H9 (cell line): ENCODE measurements at regions not wholly inside any gene's neighbourhood (a gene's known extent, or its start where the extent isn't known, plus 50 kb on each side); places are given as distances from the start of the nearest gene placed in this dataset.

ENCODE experiments used
- DNase-seq: peaks from one replicate; pipeline ENCODE4 v3.0.0-alpha.2; 2017
- H2AFZ ChIP-seq: one replicate; pipeline ENCODE4 v1.6.1; 2013; ENCODE audit warnings: mild to moderate bottlenecking, low read length, control low read depth, moderate library complexity
- H2AK5ac ChIP-seq: 2 replicates; pipeline ENCODE4 v1.6.1; 2013; ENCODE audit warnings: low read length, control low read depth, mixed read lengths; ENCODE audit not compliant: insufficient read length
- H2BK120ac ChIP-seq: one replicate; pipeline ENCODE4 v1.6.1; 2013; ENCODE audit warnings: low read depth, mild to moderate bottlenecking, low read length, control low read depth, inconsistent platforms; ENCODE audit not compliant: poor library complexity, severe bottlenecking
- H2BK12ac ChIP-seq: 2 replicates; pipeline ENCODE4 v1.6.1; 2013; ENCODE audit warnings: low read length, control low read depth, mixed read lengths, low read depth; ENCODE audit not compliant: insufficient read length
- H2BK15ac ChIP-seq: 2 replicates; pipeline ENCODE4 v1.6.1; 2013; ENCODE audit warnings: low read depth, low read length, control low read depth
- H2BK20ac ChIP-seq: one replicate; pipeline ENCODE4 v1.6.1; 2013; ENCODE audit warnings: low read depth, mild to moderate bottlenecking, low read length, control low read depth, inconsistent platforms; ENCODE audit not compliant: poor library complexity, severe bottlenecking
- H2BK5ac ChIP-seq: 2 replicates; pipeline ENCODE4 v1.6.1; 2013; ENCODE audit warnings: low read length, control low read depth, mixed read lengths; ENCODE audit not compliant: insufficient read length
- H3K14ac ChIP-seq: 2 replicates; pipeline ENCODE4 v1.6.1; 2013; ENCODE audit warnings: low read length, control low read depth; ENCODE audit not compliant: insufficient read depth
- H3K18ac ChIP-seq: 2 replicates; pipeline ENCODE4 v1.6.1; 2013; ENCODE audit warnings: low read depth, mild to moderate bottlenecking, mixed read lengths, low read length, control low read depth; ENCODE audit not compliant: insufficient read length
- H3K23ac ChIP-seq: 2 replicates; pipeline ENCODE4 v1.6.1; 2013; ENCODE audit warnings: low read length, control low read depth, mixed read lengths, low read depth; ENCODE audit not compliant: insufficient read length
- H3K23me2 ChIP-seq: 2 replicates; pipeline ENCODE4 v1.6.1; 2013; ENCODE audit warnings: low read depth, mild to moderate bottlenecking, mixed read lengths, low read length, control low read depth; ENCODE audit not compliant: insufficient read length, poor library complexity, severe bottlenecking
- H3K27ac ChIP-seq: 2 replicates; pipeline ENCODE4 v1.5.1; 2013; ENCODE audit warnings: low read length, control low read depth, mixed read lengths, low read depth; ENCODE audit not compliant: insufficient read length
- H3K27me3 ChIP-seq: 2 replicates; pipeline ENCODE4 v1.6.1; 2013; ENCODE audit warnings: low read length, control low read depth, inconsistent platforms; ENCODE audit not compliant: insufficient read depth
- H3K4ac ChIP-seq: 2 replicates; pipeline ENCODE4 v1.6.1; 2013; ENCODE audit warnings: low read depth, mild to moderate bottlenecking, control low read depth, inconsistent platforms, low read length, moderate library complexity
- H3K4me1 ChIP-seq: 2 replicates; pipeline ENCODE4 v1.6.1; 2013; ENCODE audit warnings: low read length, control low read depth, inconsistent platforms; ENCODE audit not compliant: insufficient read depth
- H3K4me2 ChIP-seq: 2 replicates; pipeline ENCODE4 v1.6.1; 2013; ENCODE audit warnings: low read length, control low read depth, mixed read lengths; ENCODE audit not compliant: insufficient read length, insufficient read depth
- H3K56ac ChIP-seq: 2 replicates; pipeline ENCODE4 v1.6.1; 2013; ENCODE audit warnings: low read depth, mild to moderate bottlenecking, mixed read lengths, low read length, control low read depth; ENCODE audit not compliant: insufficient read length
- H3K79me1 ChIP-seq: 2 replicates; pipeline ENCODE4 v1.6.1; 2013; ENCODE audit warnings: low read depth, mild to moderate bottlenecking, moderate library complexity, low read length, control low read depth, inconsistent platforms; ENCODE audit not compliant: insufficient read depth, poor library complexity, severe bottlenecking
- H3K79me2 ChIP-seq: 2 replicates; pipeline ENCODE4 v1.6.1; 2013; ENCODE audit warnings: low read length, control low read depth, inconsistent platforms; ENCODE audit not compliant: insufficient read depth
- H3K9ac ChIP-seq: 2 replicates; pipeline ENCODE4 v1.6.1; 2013; ENCODE audit warnings: low read length, control low read depth, mixed read lengths; ENCODE audit not compliant: insufficient read length; ENCODE audit errors: extremely low read depth
- H3K9me3 ChIP-seq: one replicate; pipeline ENCODE4 v1.6.1; 2013; ENCODE audit warnings: low read depth, low read length, inconsistent platforms; ENCODE audit not compliant: control insufficient read depth
- H3T11ph ChIP-seq: one replicate; pipeline ENCODE4 v1.6.1; 2013; ENCODE audit warnings: mild to moderate bottlenecking, low read length, control low read depth, inconsistent platforms
- H4K20me1 ChIP-seq: one replicate; pipeline ENCODE4 v1.6.1; 2013; ENCODE audit not compliant: control insufficient read depth, insufficient read length, insufficient read depth
- H4K5ac ChIP-seq: 2 replicates; pipeline ENCODE4 v1.6.1; 2013; ENCODE audit warnings: low read depth, mild to moderate bottlenecking, mixed read lengths, low read length, control low read depth; ENCODE audit not compliant: insufficient read length
- H4K8ac ChIP-seq: replicated peaks from 2 replicates; pipeline ENCODE4 v1.6.1; 2013; ENCODE audit warnings: low read length, control low read depth, mixed read lengths, low read depth; ENCODE audit not compliant: insufficient read length
- H4K91ac ChIP-seq: 2 replicates; pipeline ENCODE4 v1.6.1; 2013; ENCODE audit warnings: low read depth, mild to moderate bottlenecking, moderate library complexity, mixed read lengths, low read length, control low read depth; ENCODE audit not compliant: insufficient read length
- H3K27ac Mint-ChIP-seq, 3 experiments: 2 replicates in 2 of 3; 3 replicates in 1 of 3; pipeline ENCODE4 v1.8.0; 2020 to 2021; ENCODE audit warnings: mixed read lengths in 3 of 3, mild to moderate bottlenecking in 1 of 3, moderate library complexity in 1 of 3
- H3K27me3 Mint-ChIP-seq: 2 replicates; pipeline ENCODE4 v1.8.0; 2021; ENCODE audit warnings: low read depth, mild to moderate bottlenecking, moderate library complexity, mixed read lengths
- H3K36me3 Mint-ChIP-seq, 3 experiments: 2 replicates in 2 of 3; 3 replicates in 1 of 3; pipeline ENCODE4 v1.8.0; 2020 to 2021; ENCODE audit warnings: low read depth in 3 of 3, mixed read lengths in 3 of 3; ENCODE audit not compliant: insufficient read depth in 1 of 3
- H3K4me1 Mint-ChIP-seq, 2 experiments: 2 replicates each; pipeline ENCODE4 v1.8.0; 2020; ENCODE audit warnings: mixed read lengths in 2 of 2
- H3K4me3 Mint-ChIP-seq, 2 experiments: 2 replicates in 1 of 2; 3 replicates in 1 of 2; pipeline ENCODE4 v1.8.0; 2020 to 2021; ENCODE audit warnings: mild to moderate bottlenecking in 2 of 2, mixed read lengths in 2 of 2, moderate library complexity in 1 of 2
- H3K9me3 Mint-ChIP-seq, 2 experiments: 2 replicates in 1 of 2; 3 replicates in 1 of 2; pipeline ENCODE4 v1.8.0; 2020; ENCODE audit warnings: mild to moderate bottlenecking in 2 of 2, mixed read lengths in 2 of 2, moderate library complexity in 1 of 2
- WGBS: extraction: QIAGEN DNeasy Blood & Tissue Kit; methylation state at CpG from one replicate; pipeline ENCODE4 v1.1.7; 2013; ENCODE audit warnings: missing lambda C conversion rate, low lambda C conversion rate, mixed read lengths; ENCODE audit not compliant: insufficient read length; ENCODE audit errors: extremely low coverage; 5-methylcytosine and 5-hydroxymethylcytosine counted together
- TF ChIP-seq, protein P1 (sequence below): fragments of 200-600 bp; sonication (generic); conservative IDR thresholded peaks from 3 replicates; pipeline ENCODE4 v1.8.0; 2021; ENCODE audit warnings: antibody characterized with exemption, mild to moderate bottlenecking

DNA sequence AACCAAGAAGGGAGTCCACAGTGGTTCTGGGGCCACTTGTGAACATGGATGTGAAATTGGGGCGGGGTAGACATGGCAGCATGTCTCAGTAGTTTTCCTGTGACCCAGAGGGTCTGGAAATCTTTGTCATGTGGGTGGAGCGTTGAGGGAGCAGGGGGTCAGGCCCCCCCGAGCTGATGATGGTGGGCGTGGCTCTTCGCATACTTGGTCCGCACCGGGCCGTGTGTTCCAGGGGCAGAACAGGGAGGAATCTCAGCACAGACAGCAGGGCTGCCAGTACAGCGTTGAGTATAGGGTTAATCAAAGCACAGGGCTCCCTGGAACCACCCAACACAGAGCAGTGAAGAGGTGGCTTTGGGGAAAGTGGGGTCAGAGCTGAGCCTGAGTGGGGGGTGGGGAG, 267.5 kb downstream of the SEC14L1 start:
- no CpG with 5 or more reads among the region's 9 CpGs for WGBS
- H4K20me1 ChIP-seq, result no peaks in the 10 kb centered on the region
- H3K79me2 ChIP-seq, result peaks cover 2% of the 10 kb centered on the region; the same call in 1 of the 2 replicates
- H3K4me1 Mint-ChIP-seq, result peaks cover 16 to 35% of the 10 kb centered on the region in 2 experiments
- H3K27me3 Mint-ChIP-seq, result no peaks in the 10 kb centered on the region
- H3K9ac ChIP-seq, result no peak overlapping the region
- no peak overlapping the region for H2BK120ac ChIP-seq
- DNase-seq, result no peak
- H4K91ac ChIP-seq, result no peak overlapping the region
- TF ChIP-seq, protein P1, sequence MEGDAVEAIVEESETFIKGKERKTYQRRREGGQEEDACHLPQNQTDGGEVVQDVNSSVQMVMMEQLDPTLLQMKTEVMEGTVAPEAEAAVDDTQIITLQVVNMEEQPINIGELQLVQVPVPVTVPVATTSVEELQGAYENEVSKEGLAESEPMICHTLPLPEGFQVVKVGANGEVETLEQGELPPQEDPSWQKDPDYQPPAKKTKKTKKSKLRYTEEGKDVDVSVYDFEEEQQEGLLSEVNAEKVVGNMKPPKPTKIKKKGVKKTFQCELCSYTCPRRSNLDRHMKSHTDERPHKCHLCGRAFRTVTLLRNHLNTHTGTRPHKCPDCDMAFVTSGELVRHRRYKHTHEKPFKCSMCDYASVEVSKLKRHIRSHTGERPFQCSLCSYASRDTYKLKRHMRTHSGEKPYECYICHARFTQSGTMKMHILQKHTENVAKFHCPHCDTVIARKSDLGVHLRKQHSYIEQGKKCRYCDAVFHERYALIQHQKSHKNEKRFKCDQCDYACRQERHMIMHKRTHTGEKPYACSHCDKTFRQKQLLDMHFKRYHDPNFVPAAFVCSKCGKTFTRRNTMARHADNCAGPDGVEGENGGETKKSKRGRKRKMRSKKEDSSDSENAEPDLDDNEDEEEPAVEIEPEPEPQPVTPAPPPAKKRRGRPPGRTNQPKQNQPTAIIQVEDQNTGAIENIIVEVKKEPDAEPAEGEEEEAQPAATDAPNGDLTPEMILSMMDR, result no peak
- H3K27ac Mint-ChIP-seq, result peak overlapping the region in 2 of 3 experiments; percentile 65 to 74; a peak in 2 of 7 replicates
- no peak overlapping the region for H2BK5ac ChIP-seq
- no peaks in the 10 kb centered on the region for H3K79me1 ChIP-seq
- no peak overlapping the region for H2AFZ ChIP-seq
- no peak overlapping the region for H3K4ac ChIP-seq
- H3K56ac ChIP-seq, result no peak overlapping the region
- no peak overlapping the region for H3K4me2 ChIP-seq
- peaks cover 7% of the 10 kb centered on the region; the same call in 1 of the 2 replicates for H3K4me1 ChIP-seq
- H3K23me2 ChIP-seq, result no peaks in the 10 kb centered on the region
- no peak overlapping the region for H2BK20ac ChIP-seq
- H3K27me3 ChIP-seq, result no peaks in the 10 kb centered on the region
- H3K18ac ChIP-seq, result no peak overlapping the region
- H3T11ph ChIP-seq, result no peak overlapping the region
- H3K36me3 Mint-ChIP-seq, result peaks cover 7 to 14% (median 12%) of the 10 kb centered on the region in 3 experiments; a peak in 6 of 7 replicates
- no peak overlapping the region for H4K5ac ChIP-seq
- H2BK15ac ChIP-seq, result no peak overlapping the region
- no peaks in the 10 kb centered on the region for H3K9me3 ChIP-seq
- no peak overlapping the region for H4K8ac ChIP-seq
- no peak overlapping the region for H2AK5ac ChIP-seq
- H3K23ac ChIP-seq, result no peak overlapping the region
- H3K9me3 Mint-ChIP-seq, result no peaks in the 10 kb centered on the region
- H2BK12ac ChIP-seq, result no peak overlapping the region
- 0 out of 5 replicates have a peak overlapping the region, but pooled peaks of 1 of the 2 experiments have one; percentile 19 for H3K4me3 Mint-ChIP-seq
- no peak overlapping the region for H3K27ac ChIP-seq
- no peak overlapping the region for H3K14ac ChIP-seq
